H1 (cell line): ENCODE measurements at regions not wholly inside any gene's neighbourhood (a gene's known extent, or its start where the extent isn't known, plus 50 kb on each side); places are given as distances from the start of the nearest gene placed in this dataset.

Experiments used
- EP300 ChIP-seq, 2 experiments: IDR thresholded peaks; 1 replicate in 1 of 2; 2 replicates in 1 of 2; pipeline ENCODE4 v1.6.1; 2011 to 2012; ENCODE audit warnings: low read depth in 2 of 2, low read length in 2 of 2, mild to moderate bottlenecking in 2 of 2, borderline replicate concordance in 1 of 2, inconsistent platforms in 1 of 2, moderate library complexity in 1 of 2
- NANOG ChIP-seq: IDR thresholded peaks from 2 replicates; pipeline ENCODE4 v1.6.1; 2011; ENCODE audit warnings: low read length, low read depth, mild to moderate bottlenecking, inconsistent platforms; ENCODE audit not compliant: insufficient read depth, poor library complexity, severe bottlenecking
- RNF2 ChIP-seq: fragments of 200-900, 300-1000 bp; sonication (generic); IDR thresholded peaks from 2 replicates; pipeline ENCODE4 v1.7.1; 2016; ENCODE audit warnings: borderline replicate concordance, low read depth, mild to moderate bottlenecking, antibody characterized with exemption, low read length; ENCODE audit not compliant: poor library complexity, severe bottlenecking; ENCODE audit errors: missing control alignments
- SAP30 ChIP-seq: fragments of 300-600 bp; sonication (generic); IDR thresholded peaks from 2 replicates; pipeline ENCODE4 v1.7.1; 2012; ENCODE audit warnings: low read length, moderate library complexity, mild to moderate bottlenecking, inconsistent platforms; ENCODE audit not compliant: insufficient read depth, insufficient replicate concordance
- SIN3A ChIP-seq, 2 experiments: IDR thresholded peaks in 1 of 2; conservative IDR thresholded peaks in 1 of 2; 2 replicates each; pipeline ENCODE4 v1.6.1; 2011 to 2012; ENCODE audit warnings: low read length in 2 of 2, improper control_type of control experiment in 1 of 2, low read depth in 1 of 2, mild to moderate bottlenecking in 1 of 2

GRCh38 chr4:178316211-178316610 lies 874.0 kb upstream of the AGA start (continued):
- no peak for TF ChIP-seq RNF2
- TF ChIP-seq SIN3A (conservative IDR thresholded peaks at IDR 0.05 in 1 of 2, IDR thresholded peaks at IDR 0.05 in 1 of 2; ENCODE audit: low read depth in 1 of 2, low read length in 2 of 2), result no peak
- no peak for TF ChIP-seq EP300 (IDR thresholded peaks at IDR 0.05; ENCODE audit: borderline replicate concordance in 1 of 2, low read depth in 2 of 2, low read length in 2 of 2)
- TF ChIP-seq NANOG, result no peak
- TF ChIP-seq SAP30, result no peak
- TF ChIP-seq, all 59 proteins: peak for 0
